Uterus (tissue), 3 donors: ENCODE measurements at regions not wholly inside any gene's neighbourhood (a gene's known extent, or its start where the extent isn't known, plus 50 kb on each side); places are given as distances from the start of the nearest gene placed in this dataset.

Source experiments
- DNase-seq, 2 donors: peaks; one replicate each; pipeline ENCODE4 v3.0.0-alpha.2; 2019 to 2020
- H3K27ac ChIP-seq, 2 donors: fragments of 200-600 bp; sonication (generic); 1 replicate in 1 of 2; 2 replicates in 1 of 2; pipeline ENCODE4 v1.5.1; 2016 to 2018
- H3K27me3 ChIP-seq, 2 donors: fragments of 200-600 bp; sonication (generic); one replicate each; pipeline ENCODE4 v1.5.1; 2018 to 2019; ENCODE audit warnings: control low read depth in 1 of 2
- H3K36me3 ChIP-seq, 2 donors: fragments of 200-600 bp; sonication (generic); one replicate each; pipeline ENCODE4 v1.5.1; 2019; ENCODE audit warnings: control low read depth in 1 of 2
- H3K4me1 ChIP-seq, 2 donors: fragments of 200-600 bp; sonication (generic); one replicate each; pipeline ENCODE4 v1.5.1; 2018 to 2019; ENCODE audit warnings: control low read depth in 1 of 2
- H3K4me3 ChIP-seq, 2 donors: fragments of 200-600 bp; sonication (generic); 1 replicate in 1 of 2; 2 replicates in 1 of 2; pipeline ENCODE4 v1.5.1; 2018 to 2019; ENCODE audit warnings: mild to moderate bottlenecking in 1 of 2
- H3K9me3 ChIP-seq, 2 donors: fragments of 200-600 bp; sonication (generic); one replicate each; pipeline ENCODE4 v1.5.1; 2019; ENCODE audit warnings: control low read depth in 1 of 2
- CTCF ChIP-seq, 4 experiments: fragments of 200-600 bp in 2 of 4; fragments of 450-650 bp in 2 of 4; sonication (generic) in 2 of 4; IDR thresholded peaks; one replicate each; pipeline ENCODE4 v1.5.1; 2016 to 2019; ENCODE audit warnings: antibody characterized with exemption in 4 of 4, mild to moderate bottlenecking in 2 of 4, moderate library complexity in 1 of 4
- POLR2A ChIP-seq, 2 donors: fragments of 450-650 bp; IDR thresholded peaks; one replicate each; pipeline ENCODE4 v1.6.1; 2016; ENCODE audit warnings: antibody characterized with exemption in 2 of 2, mild to moderate bottlenecking in 1 of 2, moderate library complexity in 1 of 2
- intact Hi-C: fragments of 100-400 bp; cut with DNase I; formaldehyde crosslinking; loops from one replicate; pipeline ENCODE4 v1.15.1; 2023; ENCODE audit warnings: low total_unique reads
- donor health status: DM: yes; HTN: yes; CAD: no.

- TF ChIP-seq CTCF (IDR thresholded peaks at IDR 0.05) = no peak
- no peak for TF ChIP-seq POLR2A (IDR thresholded peaks at IDR 0.05)
- H3K4me1 ChIP-seq = no peaks in the 10 kb centered on the region
- H3K27me3 ChIP-seq = no peaks in the 10 kb centered on the region
- intact Hi-C loops = no loop called here
- no peaks in the 10 kb centered on the region for H3K9me3 ChIP-seq
- no peak overlapping the region for H3K27ac ChIP-seq
- no peak for DNase-seq
- H3K36me3 ChIP-seq = no peaks in the 10 kb centered on the region
- no peak overlapping the region for H3K4me3 ChIP-seq
Observed at GRCh38 chr13:84303035-84303434, 420.8 kb upstream of the SLITRK1 start.

GRCh38 chr13:84297251-84297650 is 415.0 kb upstream of the SLITRK1 start:
- Histone ChIP-seq H3K4me1 (no peaks in the 10 kb centered on the region), H3K36me3 (no peaks in the 10 kb centered on the region), H3K9me3 (no peaks in the 10 kb centered on the region), H3K27me3 (no peaks in the 10 kb centered on the region), H3K4me3 (no peak overlapping the region), H3K27ac (no peak overlapping the region)
- TF ChIP-seq CTCF (IDR thresholded peaks at IDR 0.05) = no peak
- TF ChIP-seq POLR2A (IDR thresholded peaks at IDR 0.05) = no peak
- intact Hi-C loops = no loop called here
- no peak for DNase-seq

- Histone ChIP-seq H3K4me1 (no peaks in the 10 kb centered on the region), H3K27me3 (no peaks in the 10 kb centered on the region), H3K27ac (no peak overlapping the region), H3K9me3 (no peaks in the 10 kb centered on the region), H3K4me3 (no peak overlapping the region), H3K36me3 (no peaks in the 10 kb centered on the region)
- no peak for DNase-seq
- intact Hi-C loops = no loop called here
- no peak for TF ChIP-seq POLR2A (IDR thresholded peaks at IDR 0.05)
- TF ChIP-seq CTCF (IDR thresholded peaks at IDR 0.05) = no peak
Observed at GRCh38 chr13:84296401-84296800, 414.1 kb upstream of the SLITRK1 start.

- Histone ChIP-seq H3K27ac (no peak overlapping the region), H3K36me3 (no peaks in the 10 kb centered on the region), H3K9me3 (no peaks in the 10 kb centered on the region), H3K27me3 (no peaks in the 10 kb centered on the region), H3K4me3 (no peak overlapping the region), H3K4me1 (no peaks in the 10 kb centered on the region)
- intact Hi-C loops = no loop called here
- DNase-seq = no peak
- TF ChIP-seq CTCF (IDR thresholded peaks at IDR 0.05) = no peak
- no peak for TF ChIP-seq POLR2A (IDR thresholded peaks at IDR 0.05)
Observed at GRCh38 chr13:84294576-84294975, 412.3 kb upstream of the SLITRK1 start.

- no peaks in the 10 kb centered on the region for H3K27me3 ChIP-seq
- no peaks in the 10 kb centered on the region for H3K36me3 ChIP-seq
- intact Hi-C loops = no loop called here
- no peak overlapping the region for H3K27ac ChIP-seq
- no peaks in the 10 kb centered on the region for H3K9me3 ChIP-seq
- TF ChIP-seq POLR2A (IDR thresholded peaks at IDR 0.05) = no peak
- TF ChIP-seq CTCF (IDR thresholded peaks at IDR 0.05) = no peak
- H3K4me1 ChIP-seq = no peaks in the 10 kb centered on the region
- DNase-seq = no peak
- no peak overlapping the region for H3K4me3 ChIP-seq
Observed at GRCh38 chr13:84290386-84290785, 408.1 kb upstream of the SLITRK1 start.
